ENCODE measurements at regions not wholly inside any gene's neighbourhood (a gene's known extent, or its start where the extent isn't known, plus 50 kb on each side); places are given as distances from the start of the nearest gene placed in this dataset.

DNA sequence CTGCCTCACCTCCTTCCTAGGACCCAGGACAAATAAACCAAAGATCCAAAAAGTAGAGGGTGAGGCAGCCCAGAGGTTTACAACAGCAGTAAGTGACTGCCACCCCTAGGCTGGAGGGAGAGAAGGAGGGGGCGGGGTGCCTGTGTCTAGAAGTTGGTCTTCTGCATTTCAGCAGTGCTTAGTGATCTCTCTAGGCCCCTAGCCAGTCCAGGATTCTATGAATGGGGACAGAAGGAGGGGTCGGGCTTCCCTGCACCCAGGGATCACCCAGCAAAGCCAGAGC is 62.8 kb upstream of the KDM7A start:
- TF ChIP-seq, protein P1, sequence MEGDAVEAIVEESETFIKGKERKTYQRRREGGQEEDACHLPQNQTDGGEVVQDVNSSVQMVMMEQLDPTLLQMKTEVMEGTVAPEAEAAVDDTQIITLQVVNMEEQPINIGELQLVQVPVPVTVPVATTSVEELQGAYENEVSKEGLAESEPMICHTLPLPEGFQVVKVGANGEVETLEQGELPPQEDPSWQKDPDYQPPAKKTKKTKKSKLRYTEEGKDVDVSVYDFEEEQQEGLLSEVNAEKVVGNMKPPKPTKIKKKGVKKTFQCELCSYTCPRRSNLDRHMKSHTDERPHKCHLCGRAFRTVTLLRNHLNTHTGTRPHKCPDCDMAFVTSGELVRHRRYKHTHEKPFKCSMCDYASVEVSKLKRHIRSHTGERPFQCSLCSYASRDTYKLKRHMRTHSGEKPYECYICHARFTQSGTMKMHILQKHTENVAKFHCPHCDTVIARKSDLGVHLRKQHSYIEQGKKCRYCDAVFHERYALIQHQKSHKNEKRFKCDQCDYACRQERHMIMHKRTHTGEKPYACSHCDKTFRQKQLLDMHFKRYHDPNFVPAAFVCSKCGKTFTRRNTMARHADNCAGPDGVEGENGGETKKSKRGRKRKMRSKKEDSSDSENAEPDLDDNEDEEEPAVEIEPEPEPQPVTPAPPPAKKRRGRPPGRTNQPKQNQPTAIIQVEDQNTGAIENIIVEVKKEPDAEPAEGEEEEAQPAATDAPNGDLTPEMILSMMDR (IDR thresholded peaks at IDR 0.05), result no peak
- TF ChIP-seq, protein P2, sequence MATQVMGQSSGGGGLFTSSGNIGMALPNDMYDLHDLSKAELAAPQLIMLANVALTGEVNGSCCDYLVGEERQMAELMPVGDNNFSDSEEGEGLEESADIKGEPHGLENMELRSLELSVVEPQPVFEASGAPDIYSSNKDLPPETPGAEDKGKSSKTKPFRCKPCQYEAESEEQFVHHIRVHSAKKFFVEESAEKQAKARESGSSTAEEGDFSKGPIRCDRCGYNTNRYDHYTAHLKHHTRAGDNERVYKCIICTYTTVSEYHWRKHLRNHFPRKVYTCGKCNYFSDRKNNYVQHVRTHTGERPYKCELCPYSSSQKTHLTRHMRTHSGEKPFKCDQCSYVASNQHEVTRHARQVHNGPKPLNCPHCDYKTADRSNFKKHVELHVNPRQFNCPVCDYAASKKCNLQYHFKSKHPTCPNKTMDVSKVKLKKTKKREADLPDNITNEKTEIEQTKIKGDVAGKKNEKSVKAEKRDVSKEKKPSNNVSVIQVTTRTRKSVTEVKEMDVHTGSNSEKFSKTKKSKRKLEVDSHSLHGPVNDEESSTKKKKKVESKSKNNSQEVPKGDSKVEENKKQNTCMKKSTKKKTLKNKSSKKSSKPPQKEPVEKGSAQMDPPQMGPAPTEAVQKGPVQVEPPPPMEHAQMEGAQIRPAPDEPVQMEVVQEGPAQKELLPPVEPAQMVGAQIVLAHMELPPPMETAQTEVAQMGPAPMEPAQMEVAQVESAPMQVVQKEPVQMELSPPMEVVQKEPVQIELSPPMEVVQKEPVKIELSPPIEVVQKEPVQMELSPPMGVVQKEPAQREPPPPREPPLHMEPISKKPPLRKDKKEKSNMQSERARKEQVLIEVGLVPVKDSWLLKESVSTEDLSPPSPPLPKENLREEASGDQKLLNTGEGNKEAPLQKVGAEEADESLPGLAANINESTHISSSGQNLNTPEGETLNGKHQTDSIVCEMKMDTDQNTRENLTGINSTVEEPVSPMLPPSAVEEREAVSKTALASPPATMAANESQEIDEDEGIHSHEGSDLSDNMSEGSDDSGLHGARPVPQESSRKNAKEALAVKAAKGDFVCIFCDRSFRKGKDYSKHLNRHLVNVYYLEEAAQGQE (IDR thresholded peaks at IDR 0.05; ENCODE audit: insufficient read depth in 1 of 2, low read depth in 2 of 2, low read length in 1 of 2), result no peak
- TF ChIP-seq TCF7L2 (IDR thresholded peaks at IDR 0.05; ENCODE audit: low read depth, low read length) (no peak), POLR2AphosphoS5 (IDR thresholded peaks at IDR 0.05; ENCODE audit: low read depth, low read length) (no peak), SIN3A (IDR thresholded peaks at IDR 0.05; ENCODE audit: borderline replicate concordance, insufficient read depth, low read depth, low read length) (no peak)

Data from Panc1 (cell line).